ENCODE measurements at regions not wholly inside any gene's neighbourhood (a gene's known extent, or its start where the extent isn't known, plus 50 kb on each side); places are given as distances from the start of the nearest gene placed in this dataset.

DNA sequence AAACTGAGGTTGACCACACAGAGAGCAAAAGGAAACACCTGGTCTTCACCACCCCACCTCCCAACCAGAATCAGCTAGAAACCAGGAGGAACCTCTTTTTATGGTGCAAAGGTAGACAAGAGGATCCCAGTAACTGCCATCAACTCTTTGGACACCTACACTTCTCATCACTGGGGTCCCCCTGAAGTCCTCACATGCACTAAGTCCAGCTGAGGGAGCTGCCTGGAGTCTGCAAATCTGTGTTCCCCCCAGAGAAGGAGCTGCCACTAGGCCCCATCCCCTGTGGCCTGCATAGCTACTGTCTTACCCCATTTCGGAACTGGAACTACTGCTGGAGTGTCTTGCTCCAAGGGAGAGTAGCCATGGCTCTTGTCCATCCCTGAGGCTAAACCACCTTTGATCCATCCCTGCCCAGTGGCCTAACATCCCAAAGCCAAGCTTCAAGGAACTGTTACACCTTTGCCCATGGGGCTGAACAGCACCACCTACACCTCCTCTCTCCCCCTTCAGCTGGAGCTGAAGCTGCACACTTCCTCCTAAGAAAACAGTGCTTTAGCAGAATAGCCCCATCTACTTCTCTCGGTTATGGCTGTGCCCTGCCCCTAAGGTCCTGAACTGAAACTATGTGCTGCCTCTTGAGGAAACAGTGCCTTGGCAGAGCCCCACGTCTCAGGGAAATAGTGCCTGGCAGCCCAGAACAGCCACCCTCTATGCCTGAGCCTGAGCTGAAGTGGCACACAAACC lies 85.4 kb upstream of the CD53 start:
- DNase-seq (ENCODE audit: low read depth, low spot score), result no peak
- Mint-ChIP-seq H3K4me3 (no peak overlapping the region), H3K36me3 (ENCODE audit: low read depth) (peaks cover 3% of the 10 kb centered on the region), H3K4me1 (no peaks in the 10 kb centered on the region), H3K27ac (ENCODE audit: unreplicated experiment) (no peak overlapping the region), H3K9me3 (no peaks in the 10 kb centered on the region), H3K27me3 (ENCODE audit: low read depth) (peaks cover 89% of the 10 kb centered on the region)
- TF ChIP-seq, protein P1, sequence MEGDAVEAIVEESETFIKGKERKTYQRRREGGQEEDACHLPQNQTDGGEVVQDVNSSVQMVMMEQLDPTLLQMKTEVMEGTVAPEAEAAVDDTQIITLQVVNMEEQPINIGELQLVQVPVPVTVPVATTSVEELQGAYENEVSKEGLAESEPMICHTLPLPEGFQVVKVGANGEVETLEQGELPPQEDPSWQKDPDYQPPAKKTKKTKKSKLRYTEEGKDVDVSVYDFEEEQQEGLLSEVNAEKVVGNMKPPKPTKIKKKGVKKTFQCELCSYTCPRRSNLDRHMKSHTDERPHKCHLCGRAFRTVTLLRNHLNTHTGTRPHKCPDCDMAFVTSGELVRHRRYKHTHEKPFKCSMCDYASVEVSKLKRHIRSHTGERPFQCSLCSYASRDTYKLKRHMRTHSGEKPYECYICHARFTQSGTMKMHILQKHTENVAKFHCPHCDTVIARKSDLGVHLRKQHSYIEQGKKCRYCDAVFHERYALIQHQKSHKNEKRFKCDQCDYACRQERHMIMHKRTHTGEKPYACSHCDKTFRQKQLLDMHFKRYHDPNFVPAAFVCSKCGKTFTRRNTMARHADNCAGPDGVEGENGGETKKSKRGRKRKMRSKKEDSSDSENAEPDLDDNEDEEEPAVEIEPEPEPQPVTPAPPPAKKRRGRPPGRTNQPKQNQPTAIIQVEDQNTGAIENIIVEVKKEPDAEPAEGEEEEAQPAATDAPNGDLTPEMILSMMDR (conservative IDR thresholded peaks at IDR 0.05), result no peak

- no peak overlapping the region for H3K27ac Mint-ChIP-seq (ENCODE audit: unreplicated experiment)
- H3K27me3 Mint-ChIP-seq (ENCODE audit: low read depth), result peaks cover 82% of the 10 kb centered on the region
- no peak overlapping the region for H3K4me3 Mint-ChIP-seq
- DNase-seq (ENCODE audit: low read depth, low spot score), result no peak
- no peaks in the 10 kb centered on the region for H3K9me3 Mint-ChIP-seq
- H3K36me3 Mint-ChIP-seq (ENCODE audit: low read depth), result peaks cover 3% of the 10 kb centered on the region
- TF ChIP-seq, protein P1 (conservative IDR thresholded peaks at IDR 0.05), result no peak
- H3K4me1 Mint-ChIP-seq, result no peaks in the 10 kb centered on the region
Measured at GRCh38 chr1:110786802-110787327, 86.1 kb upstream of the CD53 start.

GRCh38 chr1:110785612-110786011 lies 87.3 kb upstream of the CD53 start:
- no peaks in the 10 kb centered on the region for H3K4me1 Mint-ChIP-seq
- no peak for DNase-seq (ENCODE audit: low read depth, low spot score)
- no peak overlapping the region for H3K4me3 Mint-ChIP-seq
- H3K27me3 Mint-ChIP-seq (ENCODE audit: low read depth), result peaks cover 75% of the 10 kb centered on the region
- no peaks in the 10 kb centered on the region for H3K9me3 Mint-ChIP-seq
- TF ChIP-seq, protein P1 (conservative IDR thresholded peaks at IDR 0.05), result no peak
- H3K27ac Mint-ChIP-seq (ENCODE audit: unreplicated experiment), result no peak overlapping the region
- peaks cover 3% of the 10 kb centered on the region for H3K36me3 Mint-ChIP-seq (ENCODE audit: low read depth)

- Mint-ChIP-seq H3K27ac (ENCODE audit: unreplicated experiment) (no peak overlapping the region), H3K4me1 (no peaks in the 10 kb centered on the region), H3K36me3 (ENCODE audit: low read depth) (peaks cover 3% of the 10 kb centered on the region), H3K4me3 (no peak overlapping the region), H3K27me3 (ENCODE audit: low read depth) (peaks cover 75% of the 10 kb centered on the region), H3K9me3 (no peaks in the 10 kb centered on the region)
- DNase-seq (ENCODE audit: low read depth, low spot score), result no peak
- TF ChIP-seq, protein P1 (conservative IDR thresholded peaks at IDR 0.05), result no peak
Measured at GRCh38 chr1:110785055-110785454, 87.9 kb upstream of the CD53 start.

GRCh38 chr1:110783292-110783918 lies 89.5 kb upstream of the CD53 start:
- H3K36me3 Mint-ChIP-seq (ENCODE audit: low read depth), result no peaks in the 10 kb centered on the region
- no peak overlapping the region for H3K4me3 Mint-ChIP-seq
- H3K27ac Mint-ChIP-seq (ENCODE audit: unreplicated experiment), result no peak overlapping the region
- no peaks in the 10 kb centered on the region for H3K9me3 Mint-ChIP-seq
- peak; percentile 25 for DNase-seq (ENCODE audit: low read depth, low spot score)
- peaks cover 73% of the 10 kb centered on the region for H3K27me3 Mint-ChIP-seq (ENCODE audit: low read depth)
- TF ChIP-seq, protein P1 (conservative IDR thresholded peaks at IDR 0.05), result peak; percentile 88
- H3K4me1 Mint-ChIP-seq, result no peaks in the 10 kb centered on the region

All from neural crest cell (in vitro differentiated cells).